Vagina (tissue), 2 donors: ENCODE measurements at regions not wholly inside any gene's neighbourhood (a gene's known extent, or its start where the extent isn't known, plus 50 kb on each side); places are given as distances from the start of the nearest gene placed in this dataset.

Experiments used
- POLR2AphosphoS5 ChIP-seq, 2 donors: sonication (generic); formaldehyde crosslinking; IDR thresholded peaks; one replicate each; pipeline ENCODE4 v1.9.0; 2017; ENCODE audit warnings: antibody characterized with exemption in 2 of 2, mild to moderate bottlenecking in 2 of 2, low read depth in 1 of 2; ENCODE audit not compliant: insufficient read depth in 1 of 2
- TF ChIP-seq, protein P1 (sequence below), 3 experiments: fragments of 450-650 bp in 2 of 3; fragments of 200-600 bp in 1 of 3; sonication (generic) in 1 of 3; IDR thresholded peaks; one replicate each; pipeline ENCODE4 v1.5.1; 2017 to 2019; ENCODE audit warnings: antibody characterized with exemption in 3 of 3, mild to moderate bottlenecking in 2 of 3, moderate library complexity in 2 of 3

DNA sequence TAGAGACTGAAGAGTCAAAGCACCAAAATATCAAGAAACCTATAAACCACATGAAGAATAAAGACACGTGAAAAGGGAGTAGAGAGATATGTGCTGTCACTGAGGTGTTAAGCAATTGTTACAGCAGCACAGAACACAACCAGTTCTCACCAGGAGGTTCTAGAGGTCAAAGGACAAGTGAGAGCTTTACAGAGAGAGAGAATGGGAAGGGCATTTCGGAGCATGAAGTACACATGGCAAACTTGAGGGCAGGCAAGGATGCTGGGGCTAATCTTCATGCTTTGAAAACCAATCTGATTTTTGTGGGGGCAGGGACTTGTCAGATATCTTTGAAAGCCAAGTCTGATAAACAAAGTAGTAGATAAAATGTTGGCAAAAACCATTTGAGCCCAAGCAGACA is 142.3 kb upstream of the NRSN1 start:
- TF ChIP-seq, protein P1, sequence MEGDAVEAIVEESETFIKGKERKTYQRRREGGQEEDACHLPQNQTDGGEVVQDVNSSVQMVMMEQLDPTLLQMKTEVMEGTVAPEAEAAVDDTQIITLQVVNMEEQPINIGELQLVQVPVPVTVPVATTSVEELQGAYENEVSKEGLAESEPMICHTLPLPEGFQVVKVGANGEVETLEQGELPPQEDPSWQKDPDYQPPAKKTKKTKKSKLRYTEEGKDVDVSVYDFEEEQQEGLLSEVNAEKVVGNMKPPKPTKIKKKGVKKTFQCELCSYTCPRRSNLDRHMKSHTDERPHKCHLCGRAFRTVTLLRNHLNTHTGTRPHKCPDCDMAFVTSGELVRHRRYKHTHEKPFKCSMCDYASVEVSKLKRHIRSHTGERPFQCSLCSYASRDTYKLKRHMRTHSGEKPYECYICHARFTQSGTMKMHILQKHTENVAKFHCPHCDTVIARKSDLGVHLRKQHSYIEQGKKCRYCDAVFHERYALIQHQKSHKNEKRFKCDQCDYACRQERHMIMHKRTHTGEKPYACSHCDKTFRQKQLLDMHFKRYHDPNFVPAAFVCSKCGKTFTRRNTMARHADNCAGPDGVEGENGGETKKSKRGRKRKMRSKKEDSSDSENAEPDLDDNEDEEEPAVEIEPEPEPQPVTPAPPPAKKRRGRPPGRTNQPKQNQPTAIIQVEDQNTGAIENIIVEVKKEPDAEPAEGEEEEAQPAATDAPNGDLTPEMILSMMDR (IDR thresholded peaks at IDR 0.05), result no peak
- TF ChIP-seq POLR2AphosphoS5 (IDR thresholded peaks at IDR 0.05; ENCODE audit: insufficient read depth in 1 of 2, low read depth in 1 of 2), result no peak
